Ishikawa (cell line): ENCODE measurements at regions not wholly inside any gene's neighbourhood (a gene's known extent, or its start where the extent isn't known, plus 50 kb on each side); places are given as distances from the start of the nearest gene placed in this dataset.

Experiments used
- CEBPB ChIP-seq: IDR thresholded peaks from 2 replicates; pipeline ENCODE4 v1.6.1; 2012
- CREB1 ChIP-seq: IDR thresholded peaks from 2 replicates; pipeline ENCODE4 v1.6.1; 2012; ENCODE audit warnings: low read depth
- EGR1 ChIP-seq: IDR thresholded peaks from 2 replicates; pipeline ENCODE4 v1.6.1; 2012
- EP300 ChIP-seq: IDR thresholded peaks from 2 replicates; pipeline ENCODE4 v1.6.1; 2012; ENCODE audit warnings: borderline replicate concordance
- FOXM1 ChIP-seq: IDR thresholded peaks from 2 replicates; pipeline ENCODE4 v1.6.1; 2012; ENCODE audit warnings: low read depth, borderline replicate concordance
- MAX ChIP-seq: IDR thresholded peaks from 2 replicates; pipeline ENCODE4 v1.6.1; 2012
- NFIC ChIP-seq: IDR thresholded peaks from 2 replicates; pipeline ENCODE4 v1.6.1; 2012
- RAD21 ChIP-seq: IDR thresholded peaks from 2 replicates; pipeline ENCODE4 v1.6.1; 2012; ENCODE audit warnings: low read depth
- REST ChIP-seq: IDR thresholded peaks from 2 replicates; pipeline ENCODE4 v1.6.1; 2012; ENCODE audit warnings: low read depth, mild to moderate bottlenecking
- TAF1 ChIP-seq: IDR thresholded peaks from 2 replicates; pipeline ENCODE4 v1.6.1; 2012; ENCODE audit warnings: low read depth, mild to moderate bottlenecking
- TCF12 ChIP-seq: IDR thresholded peaks from 2 replicates; pipeline ENCODE4 v1.6.1; 2012; ENCODE audit warnings: low read depth
- TEAD4 ChIP-seq: IDR thresholded peaks from 2 replicates; pipeline ENCODE4 v1.6.1; 2012
- USF1 ChIP-seq: IDR thresholded peaks from 2 replicates; pipeline ENCODE4 v1.6.1; 2012
- YY1 ChIP-seq: IDR thresholded peaks from 2 replicates; pipeline ENCODE4 v1.6.1; 2012; ENCODE audit warnings: low read depth
- ZBTB7A ChIP-seq: IDR thresholded peaks from 2 replicates; pipeline ENCODE4 v1.6.1; 2012; ENCODE audit warnings: low read depth

- TF ChIP-seq EP300 (no peak), CEBPB (no peak), TEAD4 (no peak), FOXM1 (no peak), RAD21 (no peak), CREB1 (no peak), EGR1 (no peak), NFIC (no peak), TAF1 (no peak), REST (no peak), YY1 (no peak), ZBTB7A (no peak), USF1 (no peak), MAX (no peak), TCF12 (no peak)
Measured at GRCh38 chr2:37874470-37874869, 50.6 kb upstream of the RMDN2 start.
